ENCODE measurements at regions not wholly inside any gene's neighbourhood (a gene's known extent, or its start where the extent isn't known, plus 50 kb on each side); places are given as distances from the start of the nearest gene placed in this dataset.
"Not testable (repeated sequence)": the region's sequence is repeated elsewhere in the genome, so short reads cannot be mapped to it uniquely, and the experiment has no call there.

DNA sequence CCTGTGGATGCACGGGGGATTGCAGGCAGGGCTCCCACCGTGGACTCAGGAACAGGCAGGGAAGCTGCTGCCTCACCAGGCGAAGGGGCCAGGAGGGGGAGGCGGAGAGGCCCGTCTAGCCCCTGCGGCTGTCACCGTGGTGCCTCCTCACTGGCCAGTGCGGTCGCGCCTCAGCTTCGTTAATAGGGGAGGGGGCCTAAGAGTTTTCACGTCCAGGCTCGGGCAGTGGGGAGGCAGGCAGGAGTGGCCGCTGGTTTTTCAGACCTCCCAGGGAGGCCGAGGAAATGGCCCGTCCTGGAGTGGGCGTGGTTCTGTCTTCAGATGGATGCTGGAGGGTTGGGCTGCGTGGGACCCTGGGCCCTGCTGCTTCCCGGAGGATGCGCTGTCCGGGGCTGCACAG is 91.1 kb upstream of the B3GAT1 start:
- DNase-seq (ENCODE audit: low read depth in 2 of 2) = no peak

DNA sequence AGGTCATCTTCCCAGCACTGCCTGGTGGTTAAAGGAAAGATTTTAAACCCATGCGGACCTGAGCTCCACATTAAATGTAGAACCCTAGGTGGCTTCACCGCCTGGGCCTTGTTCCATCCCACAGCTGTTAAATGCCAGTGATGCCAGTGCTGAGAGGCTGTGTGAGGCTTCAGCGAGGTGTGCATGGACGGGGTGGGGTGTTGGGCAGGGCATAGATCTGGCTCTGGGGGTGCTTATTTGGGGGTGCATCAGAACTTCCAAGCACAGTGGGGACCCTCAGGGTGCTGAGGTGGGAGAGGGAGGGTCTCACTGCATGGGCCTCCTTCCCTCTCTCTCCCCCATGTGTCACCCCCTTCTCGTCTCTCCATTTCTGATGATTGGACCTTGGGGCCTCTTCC is 90.1 kb upstream of the B3GAT1 start:
- DNase-seq (ENCODE audit: low read depth in 2 of 2) = no peak

DNA sequence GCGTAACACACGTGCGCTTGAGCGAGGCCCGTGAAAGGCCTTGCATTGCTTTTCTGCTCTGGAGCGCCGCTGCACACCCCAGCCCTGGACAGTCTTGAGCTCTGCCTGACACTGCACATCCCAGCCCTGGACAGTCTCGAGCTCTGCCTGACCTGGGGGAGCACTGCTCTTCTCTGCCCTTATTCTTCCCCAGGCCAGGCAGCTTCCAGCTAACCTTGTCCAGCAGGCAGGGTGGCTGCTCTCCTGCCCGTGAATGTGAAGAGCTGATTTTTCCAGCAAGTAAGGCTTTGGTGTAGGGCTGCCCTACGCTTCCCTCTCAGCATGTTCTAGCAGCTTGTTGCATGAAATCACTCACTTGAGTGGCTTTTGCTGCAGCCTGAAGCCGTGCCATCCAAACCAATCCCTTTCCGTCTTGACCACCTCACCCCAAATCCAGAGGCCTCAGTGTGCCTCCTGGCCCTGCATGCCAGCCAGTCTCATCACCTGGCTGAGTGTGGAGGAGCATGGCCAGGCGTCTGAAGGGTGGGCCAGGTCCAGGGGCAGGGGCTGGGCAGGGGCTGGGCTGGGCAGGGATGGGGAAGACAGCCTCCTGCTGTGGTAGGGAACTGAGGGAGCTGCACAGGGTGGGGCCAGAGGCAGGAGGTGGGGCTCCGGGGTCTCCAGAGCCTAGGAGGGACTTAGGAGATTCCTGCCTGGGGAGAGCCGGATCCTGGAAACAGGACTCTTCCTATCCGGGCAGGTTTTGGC is 89.5 kb upstream of the B3GAT1 start:
- DNase-seq (ENCODE audit: low read depth in 2 of 2) = no peak

DNA sequence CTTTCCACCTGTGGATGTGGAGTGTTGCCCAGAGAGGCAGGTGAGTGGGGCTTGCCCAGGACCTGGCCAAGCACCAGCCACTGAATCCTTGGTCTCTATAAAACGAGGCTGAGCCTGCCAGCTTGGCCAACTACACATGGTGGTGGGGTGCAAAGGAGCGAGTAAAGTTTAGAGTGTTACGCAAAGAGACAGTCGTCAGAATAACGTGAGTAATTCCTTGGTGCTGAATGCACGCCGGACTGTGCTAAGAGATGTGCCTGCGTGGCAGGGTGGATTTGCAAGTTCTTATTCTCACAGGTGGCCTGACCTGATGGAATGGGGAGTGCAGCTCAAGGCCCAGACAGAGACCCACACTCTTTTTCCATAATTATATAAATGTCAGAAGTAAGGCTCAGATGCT is 88.6 kb upstream of the B3GAT1 start:
- no peak for DNase-seq (ENCODE audit: low read depth in 2 of 2)

DNA sequence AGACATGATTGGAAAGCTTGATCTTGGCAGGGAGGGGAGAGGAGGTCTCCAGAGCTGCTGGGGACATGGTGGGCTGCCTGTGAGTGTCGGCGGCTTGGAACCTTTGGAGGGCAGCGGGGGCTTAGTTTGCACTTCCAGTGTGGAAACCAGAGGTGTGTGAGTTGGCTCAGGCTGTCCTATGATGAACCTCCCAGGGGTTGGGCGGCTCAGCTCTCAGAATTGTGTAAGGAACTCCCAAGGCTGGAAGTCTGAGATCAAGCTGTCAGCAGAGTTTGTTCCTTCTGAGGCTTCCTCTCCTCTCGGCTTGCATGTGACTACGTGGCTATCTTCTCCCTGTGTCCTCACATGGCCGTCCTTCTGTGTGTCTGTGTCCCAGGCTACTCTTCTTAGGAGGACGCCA is 87.9 kb upstream of the B3GAT1 start:
- DNase-seq (ENCODE audit: low read depth in 2 of 2) = no peak

DNA sequence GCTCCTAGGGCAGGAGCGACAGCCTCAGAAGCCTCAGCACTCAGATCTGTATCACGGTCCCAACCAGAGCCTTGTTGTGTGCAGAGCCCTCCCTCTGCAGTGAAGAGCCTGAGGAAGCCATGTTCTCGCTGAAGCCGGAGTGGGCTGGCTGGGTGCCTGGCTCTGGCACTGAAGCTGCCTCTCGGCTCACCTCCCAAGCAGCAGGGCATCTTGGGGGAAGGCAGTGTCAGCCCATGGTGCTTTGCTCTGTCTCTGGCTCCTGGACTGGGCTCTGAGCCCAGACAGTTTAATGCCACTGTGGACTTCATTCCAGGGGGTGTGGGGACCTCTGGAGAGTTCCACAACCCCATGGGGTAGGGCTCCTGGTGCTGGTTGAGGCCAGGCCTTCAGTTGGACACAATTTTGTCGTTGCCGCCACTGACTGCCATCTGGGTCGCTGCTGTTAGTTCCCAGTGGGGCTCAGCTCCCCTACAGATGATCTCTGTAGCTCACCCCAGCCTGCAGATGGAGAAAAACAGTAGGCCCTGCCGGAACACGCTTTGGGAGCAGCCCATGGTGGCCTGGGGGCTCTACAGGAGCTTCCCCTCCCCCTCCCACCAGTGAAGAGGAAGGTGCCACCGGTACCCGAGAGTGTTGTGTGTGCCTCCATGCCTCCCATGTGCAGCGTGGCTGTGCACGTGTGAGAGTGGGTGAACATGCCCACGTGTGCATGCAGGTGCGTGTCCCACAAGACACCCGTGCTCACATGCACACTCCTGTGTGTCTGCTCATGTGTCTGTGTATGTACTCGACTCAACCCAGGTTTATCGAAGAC is 86.5 kb upstream of the B3GAT1 start:
- no peak for DNase-seq (ENCODE audit: low read depth in 2 of 2)

DNA sequence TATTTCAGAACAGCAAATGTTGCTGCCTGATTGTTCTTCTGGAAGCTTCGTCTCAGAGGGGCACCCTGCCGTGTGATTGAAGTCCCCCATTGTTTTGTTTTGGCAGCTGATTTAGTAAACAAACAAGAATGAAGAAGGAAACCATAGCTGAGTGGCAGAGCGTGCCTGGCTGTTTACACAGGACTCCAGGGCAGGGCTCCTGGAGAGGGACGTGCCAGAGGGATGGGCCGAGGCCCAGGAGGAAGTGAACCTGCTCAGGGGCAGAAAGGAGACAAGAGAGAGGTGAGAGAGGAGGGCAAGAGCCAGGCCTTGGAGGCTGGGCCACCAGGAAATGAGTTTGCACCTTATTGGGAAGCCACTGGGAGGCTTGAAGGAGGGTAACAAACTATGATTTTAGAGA is 85.5 kb upstream of the B3GAT1 start:
- no peak for DNase-seq (ENCODE audit: low read depth in 2 of 2)

DNA sequence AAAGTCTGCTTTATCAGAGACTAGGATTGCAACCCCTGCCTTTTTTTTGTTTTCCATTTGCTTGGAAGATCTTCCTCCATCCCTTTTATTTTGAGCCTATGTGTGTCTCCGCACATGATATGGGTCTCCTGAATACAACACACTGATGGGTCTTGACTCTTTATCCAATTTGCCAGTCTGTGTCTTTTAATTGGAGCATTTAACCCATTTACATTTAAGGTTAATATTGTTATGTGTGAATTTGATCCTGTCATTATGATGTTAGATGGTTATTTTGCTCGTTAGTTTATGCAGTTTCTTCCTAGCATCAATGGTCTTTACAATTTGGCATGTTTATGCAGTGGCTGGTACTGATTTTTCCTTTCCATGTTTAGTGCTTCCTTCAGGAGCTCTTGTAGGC is 84.0 kb upstream of the B3GAT1 start:
- DNase-seq (ENCODE audit: low read depth in 2 of 2) = not testable (repeated sequence)

DNA sequence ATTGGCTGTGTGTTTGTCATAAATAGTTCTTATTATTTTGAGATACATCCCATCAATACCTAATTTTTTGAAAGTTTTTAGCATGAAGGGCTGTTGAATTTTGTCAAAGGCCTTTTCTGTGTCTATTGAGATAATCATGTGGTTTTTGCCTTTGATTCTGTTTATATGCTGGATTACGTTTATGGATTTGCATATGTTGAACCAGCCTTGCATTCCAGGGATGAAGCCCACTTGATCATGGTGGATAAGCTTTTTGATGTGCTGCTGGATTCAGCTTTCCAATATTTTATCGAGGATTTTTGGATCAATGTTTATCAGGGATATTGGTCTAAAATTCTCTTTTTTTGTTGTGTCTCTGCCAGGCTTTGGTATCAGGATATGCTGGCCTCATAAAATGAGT is 82.4 kb upstream of the B3GAT1 start:
- not testable (repeated sequence) for DNase-seq (ENCODE audit: low read depth in 2 of 2)

DNA sequence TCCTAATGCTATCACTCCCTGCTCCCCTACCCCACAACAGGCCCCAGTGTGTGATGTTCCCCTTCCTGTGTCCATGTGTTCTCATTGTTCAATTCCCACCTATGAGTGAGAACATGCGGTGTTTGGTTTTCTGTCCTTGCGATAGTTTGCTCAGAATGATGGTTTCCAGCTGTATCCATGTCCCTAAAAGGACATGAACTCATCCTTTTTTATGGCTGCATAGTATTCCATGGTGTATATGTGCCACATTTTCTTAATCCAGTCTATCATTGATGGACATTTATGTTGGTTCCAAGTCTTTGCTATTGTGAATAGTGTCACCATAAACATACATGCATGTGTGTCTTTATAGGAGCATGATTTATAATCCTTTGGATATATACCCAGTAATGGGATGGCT is 80.4 kb upstream of the B3GAT1 start:
- not testable (repeated sequence) for DNase-seq (ENCODE audit: low read depth in 2 of 2)

DNA sequence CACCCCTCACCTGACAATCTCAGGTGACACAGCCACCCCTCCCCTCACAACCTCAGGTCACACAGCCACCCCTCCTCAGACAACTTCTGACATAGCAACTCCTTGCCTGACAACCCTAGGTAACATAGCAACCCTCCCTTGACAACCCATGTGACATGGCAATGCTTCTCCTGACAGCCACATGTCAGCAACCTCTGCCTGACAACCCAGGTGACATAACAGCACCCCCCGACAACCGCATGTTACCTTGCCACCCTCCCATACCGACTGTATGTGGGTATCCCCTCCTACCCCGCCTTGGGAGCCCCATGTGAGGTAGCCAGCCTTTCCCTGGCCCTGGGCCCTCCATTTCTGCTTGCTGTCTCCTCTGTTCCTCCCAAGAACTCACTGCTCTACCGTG is 77.7 kb upstream of the B3GAT1 start:
- no peak for DNase-seq (ENCODE audit: low read depth in 2 of 2)

DNA sequence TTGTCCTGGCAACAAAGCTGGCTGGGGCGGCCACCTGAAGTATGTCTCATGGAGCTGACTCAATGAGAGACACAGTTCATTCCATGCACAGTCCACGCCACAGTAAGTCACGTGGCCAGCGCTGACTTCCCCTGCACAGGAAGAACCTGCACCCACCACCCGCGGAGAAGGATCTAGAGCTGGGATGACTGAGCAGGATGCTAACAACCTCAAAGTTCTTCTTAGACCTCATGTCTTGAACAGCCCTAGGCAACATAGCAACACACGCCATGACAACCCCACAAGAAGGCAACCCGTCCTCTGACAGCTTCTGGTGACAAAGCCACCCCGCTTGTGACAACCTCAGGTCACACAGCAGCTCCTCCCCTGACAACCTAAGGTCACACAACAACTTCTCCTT is 76.9 kb upstream of the B3GAT1 start:
- DNase-seq (ENCODE audit: low read depth in 2 of 2) = no peak

DNA sequence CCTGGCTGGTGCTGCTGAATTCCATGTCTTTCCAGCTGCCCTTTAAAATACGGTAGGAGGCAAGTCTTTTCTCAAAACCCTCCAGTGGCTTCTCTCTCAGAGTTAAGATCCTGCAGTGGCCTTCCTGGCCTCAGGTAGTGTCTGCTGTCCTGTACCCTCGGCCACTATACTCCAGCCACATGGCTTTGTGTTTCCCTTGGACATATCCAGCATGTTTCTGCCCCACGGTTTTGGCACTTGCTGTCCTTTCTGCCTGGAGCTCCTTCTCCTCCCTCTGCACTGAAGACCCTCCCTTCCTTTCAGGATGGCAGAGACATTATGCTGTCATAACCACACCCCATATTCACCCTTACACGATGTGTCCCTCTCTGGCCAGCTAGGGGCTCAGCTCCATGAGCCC is 76.5 kb upstream of the B3GAT1 start:
- no peak for DNase-seq (ENCODE audit: low read depth in 2 of 2)

DNA sequence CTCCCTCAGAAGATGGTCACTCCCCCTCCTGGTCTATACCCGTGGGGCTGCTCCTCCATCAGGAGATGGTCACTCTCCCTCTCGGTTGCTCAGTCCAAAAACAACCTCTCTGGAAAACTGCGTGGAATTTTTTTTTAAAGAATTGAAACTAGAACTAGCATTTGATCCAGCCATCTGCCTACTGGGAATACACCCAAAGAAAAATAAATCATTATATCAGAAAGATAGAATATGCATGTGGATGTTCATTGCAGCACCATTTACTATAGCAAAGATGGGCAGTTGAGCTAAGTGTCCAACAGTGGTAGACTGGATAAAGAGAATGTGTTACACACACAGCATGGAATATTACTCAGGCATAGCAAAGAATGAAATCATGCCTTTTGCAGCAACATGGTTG is 75.7 kb upstream of the B3GAT1 start:
- DNase-seq (ENCODE audit: low read depth in 2 of 2) = no peak

DNA sequence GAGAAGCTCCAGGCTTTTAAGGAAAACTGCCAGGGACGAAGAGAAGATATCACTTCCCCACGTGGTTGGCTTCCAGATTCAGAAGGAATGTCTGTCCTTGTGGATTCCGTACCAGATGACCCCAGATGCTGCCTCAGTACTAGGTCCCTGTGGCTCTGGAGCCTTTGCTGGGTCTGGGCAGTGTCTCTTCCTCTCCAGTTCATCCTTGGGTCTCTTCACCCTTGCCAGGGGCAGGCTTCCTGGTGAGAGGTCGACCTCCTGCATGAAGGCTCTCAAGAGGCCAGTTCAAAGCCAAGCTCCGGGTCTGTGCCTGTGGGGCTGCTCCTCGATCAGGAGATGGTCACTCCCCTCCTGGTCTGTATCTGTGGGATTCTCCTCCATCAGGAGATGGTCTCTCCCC is 74.7 kb upstream of the B3GAT1 start:
- no peak for DNase-seq (ENCODE audit: low read depth in 2 of 2)

DNA sequence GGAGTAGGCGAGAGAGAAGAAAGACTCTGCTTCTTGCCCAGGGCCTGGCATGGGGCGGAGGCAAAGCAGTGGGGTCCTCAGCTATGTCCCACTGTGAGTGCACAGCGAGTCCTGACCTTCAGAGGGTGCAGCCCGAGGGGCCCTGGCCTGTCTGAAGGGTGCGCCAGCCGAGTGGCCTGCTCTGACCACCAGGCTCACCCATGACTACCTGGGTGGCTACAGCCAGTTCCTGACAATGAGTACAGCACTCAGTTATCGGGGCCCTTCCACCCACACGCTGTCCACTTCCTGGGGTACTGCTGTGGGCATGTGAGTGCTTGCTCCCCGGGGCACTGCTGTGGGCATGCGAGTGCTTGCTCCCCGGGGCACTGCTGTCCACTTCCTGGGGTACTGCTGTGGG is 74.1 kb upstream of the B3GAT1 start:
- DNase-seq (ENCODE audit: low read depth in 2 of 2) = no peak

DNA sequence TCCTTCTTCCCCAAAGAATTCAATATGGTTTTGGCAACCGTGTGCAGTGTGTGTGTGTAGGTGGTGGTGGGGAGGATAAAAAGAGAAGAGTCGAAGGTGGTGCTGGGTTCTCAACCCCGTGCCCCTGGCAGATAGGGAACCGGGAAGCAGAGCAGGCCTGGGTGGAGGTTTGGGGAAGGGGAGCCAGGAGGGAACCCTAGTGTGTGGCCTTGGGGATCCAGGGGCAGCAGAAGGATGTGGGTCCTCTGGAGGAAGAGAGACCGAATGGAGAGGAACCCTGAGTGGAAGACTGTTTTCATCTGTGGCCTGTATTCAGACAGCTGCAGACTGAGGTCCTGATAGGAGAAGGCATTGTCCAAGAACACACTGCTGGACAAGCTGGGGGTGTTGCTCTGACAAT is 73.3 kb upstream of the B3GAT1 start:
- no peak for DNase-seq (ENCODE audit: low read depth in 2 of 2)

DNA sequence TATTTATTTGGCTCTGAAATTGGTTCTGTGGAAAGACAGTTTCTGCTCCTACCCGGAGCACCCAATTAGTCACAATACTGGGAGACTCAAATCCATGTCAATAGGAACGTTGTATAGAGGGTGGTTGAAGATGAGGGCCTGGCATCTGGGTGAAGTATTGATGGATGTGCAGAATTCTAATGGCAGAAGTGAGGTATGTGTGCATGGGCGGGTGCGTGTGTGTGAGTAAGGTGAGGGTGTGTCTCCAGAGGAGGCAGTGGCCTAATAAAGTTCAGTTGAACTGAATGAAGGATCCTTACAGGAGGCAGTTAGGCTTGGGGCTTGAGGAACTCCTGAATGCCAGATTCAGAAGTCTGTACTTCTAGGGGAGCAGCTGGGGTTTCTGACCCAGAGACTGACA is 71.8 kb upstream of the B3GAT1 start:
- DNase-seq (ENCODE audit: low read depth in 2 of 2) = no peak

DNA sequence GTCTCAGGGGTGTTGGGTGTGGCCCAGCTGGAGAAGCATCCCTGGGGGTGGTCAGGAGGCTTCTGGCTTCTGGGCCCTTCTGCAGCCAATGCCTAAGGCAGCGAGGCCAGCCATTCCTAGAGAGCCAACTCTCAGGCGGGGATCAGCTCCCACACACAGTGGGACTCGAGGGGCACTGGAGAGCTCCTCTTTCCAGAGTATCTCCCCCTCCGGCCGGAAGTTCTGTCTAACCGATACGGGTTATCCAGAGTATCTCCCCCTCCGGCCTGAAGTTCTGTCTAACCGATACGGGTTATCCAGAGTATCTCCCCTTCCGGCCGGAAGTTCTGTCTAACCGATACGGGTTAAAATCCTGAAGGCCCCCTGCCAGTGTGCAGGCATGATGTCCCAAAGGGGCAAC is 71.2 kb upstream of the B3GAT1 start:
- DNase-seq (ENCODE audit: low read depth in 2 of 2) = no peak

DNA sequence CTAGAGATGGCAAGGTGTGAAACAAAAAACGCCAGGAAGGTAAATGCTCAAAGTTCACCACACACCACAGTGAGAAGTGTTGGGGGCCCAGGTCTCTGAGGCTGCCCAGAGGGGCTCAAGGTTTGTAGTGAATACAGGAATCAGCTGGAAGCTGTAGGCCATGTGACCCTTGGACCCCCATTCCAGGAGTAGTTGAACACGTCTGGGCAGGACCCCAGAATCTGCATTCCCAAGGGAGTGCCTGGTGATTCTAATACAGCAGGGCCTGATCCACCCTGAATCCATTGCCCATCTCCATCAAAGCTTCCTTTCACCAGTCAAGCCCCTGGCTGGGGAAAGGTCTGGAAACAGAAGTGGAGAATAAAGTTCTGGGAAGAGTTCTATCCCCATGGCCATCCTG is 70.8 kb upstream of the B3GAT1 start:
- DNase-seq (ENCODE audit: low read depth in 2 of 2) = no peak

DNA sequence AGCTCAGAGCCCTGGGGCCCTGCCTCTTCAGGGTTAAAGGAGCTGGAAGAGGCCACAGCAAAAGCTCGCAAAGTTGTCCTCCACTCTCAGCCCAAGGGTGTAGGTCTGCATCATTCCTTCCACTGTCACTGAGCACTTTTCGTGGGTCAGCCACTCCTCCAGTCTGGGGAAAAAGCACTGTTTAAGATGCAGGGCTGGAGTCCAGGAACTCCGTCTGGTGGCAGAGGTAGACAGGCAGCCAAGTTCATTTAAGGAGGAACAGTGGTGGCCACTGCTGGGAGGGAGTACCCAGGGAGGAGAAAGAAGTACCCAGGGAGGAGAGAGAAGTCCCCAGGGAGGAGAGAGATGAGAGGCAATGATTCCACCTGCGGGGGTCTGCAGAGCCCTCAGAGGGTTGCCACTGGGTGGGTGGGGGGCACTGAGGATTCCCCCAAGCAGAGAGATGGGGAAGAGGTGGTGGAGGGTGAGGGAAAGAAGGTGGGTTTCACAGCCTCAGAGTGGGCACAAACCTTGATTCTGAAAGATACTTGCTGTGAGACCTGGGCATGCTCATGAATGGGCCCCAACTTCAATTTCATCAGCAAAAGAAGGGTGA is 70.0 kb upstream of the B3GAT1 start:
- DNase-seq (ENCODE audit: low read depth in 2 of 2) = no peak

DNA sequence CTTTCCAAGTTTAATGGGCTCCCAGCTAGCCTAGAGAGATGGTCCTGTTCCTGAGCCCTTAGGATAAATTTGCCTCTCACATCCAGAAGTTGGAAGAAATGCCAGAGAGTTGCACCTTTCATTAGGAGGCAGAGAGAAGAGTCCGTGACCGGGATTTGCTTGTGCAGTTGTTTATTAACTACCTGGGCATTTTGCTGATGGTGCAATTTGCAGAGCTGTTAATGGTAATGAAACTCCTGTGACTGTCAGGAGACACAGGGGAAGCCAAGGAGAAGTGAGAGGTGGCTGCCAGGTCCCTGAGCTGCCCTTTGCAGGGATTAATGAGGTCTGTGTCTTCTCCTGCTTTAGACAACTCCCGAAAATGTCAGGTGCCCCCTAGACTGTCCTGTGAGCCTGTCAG is 69.1 kb upstream of the B3GAT1 start:
- DNase-seq (ENCODE audit: low read depth in 2 of 2) = no peak

DNA sequence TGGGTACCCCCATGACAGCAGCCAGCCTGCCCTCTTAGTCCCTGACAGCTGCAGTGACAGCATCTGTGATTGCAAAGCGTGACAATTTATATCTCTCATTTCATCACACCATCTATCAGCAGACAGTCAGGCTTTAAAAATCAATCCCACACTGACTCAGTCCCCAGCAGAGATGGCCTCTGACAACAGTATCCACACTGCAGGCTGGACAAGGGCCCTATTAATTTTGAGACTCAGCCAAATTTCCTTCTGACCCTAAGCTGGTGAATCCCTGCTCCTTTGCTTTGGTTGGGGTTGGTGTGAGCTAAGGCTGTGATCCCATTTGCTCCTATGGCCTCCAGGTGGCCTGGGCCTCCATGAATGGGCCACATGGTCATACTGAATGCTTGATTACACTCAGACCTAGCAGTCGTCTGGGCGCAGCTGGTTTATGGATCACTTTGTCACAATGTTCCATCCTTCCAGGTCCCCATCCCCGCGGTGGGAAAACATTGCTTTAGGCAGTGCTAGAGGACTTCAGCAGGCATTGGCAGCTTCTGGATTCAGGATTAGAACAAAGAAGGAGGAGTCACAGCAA is 68.2 kb upstream of the B3GAT1 start:
- DNase-seq (ENCODE audit: low read depth in 2 of 2) = no peak

Measured in fibroblast of skin of left quadriceps (primary cell).